GM23338 (cell line): ENCODE measurements at regions not wholly inside any gene's neighbourhood (a gene's known extent, or its start where the extent isn't known, plus 50 kb on each side); places are given as distances from the start of the nearest gene placed in this dataset.

Experiments
- ATAC-seq: fragments of 200-7000 bp; cut with Tn5 transposase; 3 replicates; pipeline ENCODE4 v1.9.1; 2020
- DNase-seq: peaks from one replicate; pipeline ENCODE4 v3.0.0-alpha.2; 2015; ENCODE audit warnings: low spot score
- H2AFZ ChIP-seq: fragments of 200-600 bp; sonication (generic); 2 replicates; pipeline ENCODE4 v1.8.0; 2016; ENCODE audit warnings: antibody characterized with exemption, mild to moderate bottlenecking, moderate library complexity
- H3F3A ChIP-seq: fragments of 200-600 bp; sonication (generic); replicated peaks from 2 replicates; pipeline ENCODE4 v1.8.0; 2017; ENCODE audit warnings: antibody characterized with exemption, mixed run types, low read depth
- H3K27ac ChIP-seq: fragments of 200-600 bp; sonication (generic); 2 replicates; pipeline ENCODE4 v1.6.1; 2016; ENCODE audit warnings: low read depth
- H3K27me3 ChIP-seq: fragments of 200-600 bp; sonication (generic); 2 replicates; pipeline ENCODE4 v1.8.0; 2016; ENCODE audit warnings: mild to moderate bottlenecking, mixed run types, moderate library complexity; ENCODE audit not compliant: insufficient read depth
- H3K36me3 ChIP-seq: fragments of 200-600 bp; sonication (generic); 2 replicates; pipeline ENCODE4 v1.8.0; 2016; ENCODE audit warnings: mild to moderate bottlenecking; ENCODE audit not compliant: insufficient read depth
- H3K4me1 ChIP-seq: fragments of 200-600 bp; sonication (generic); 2 replicates; pipeline ENCODE4 v1.8.0; 2016; ENCODE audit warnings: mild to moderate bottlenecking, moderate library complexity; ENCODE audit not compliant: insufficient read depth
- H3K4me2 ChIP-seq: fragments of 200-600 bp; sonication (generic); 2 replicates; pipeline ENCODE4 v1.7.1; 2017; ENCODE audit warnings: mixed run types
- H3K4me3 ChIP-seq: fragments of 200-600 bp; sonication (generic); 2 replicates; pipeline ENCODE4 v1.6.1; 2016; ENCODE audit warnings: mixed run types
- H3K79me2 ChIP-seq: fragments of 200-600 bp; sonication (generic); replicated peaks from 2 replicates; pipeline ENCODE4 v1.8.0; 2017; ENCODE audit warnings: mild to moderate bottlenecking; ENCODE audit not compliant: insufficient read depth
- H3K9me2 ChIP-seq: fragments of 200-600 bp; sonication (generic); 2 replicates; pipeline ENCODE4 v1.8.0; 2017; ENCODE audit not compliant: insufficient read depth
- H4K20me1 ChIP-seq: fragments of 200-600 bp; sonication (generic); replicated peaks from 2 replicates; pipeline ENCODE4 v1.8.0; 2017; ENCODE audit warnings: mild to moderate bottlenecking; ENCODE audit not compliant: insufficient read depth
- H3K27ac Mint-ChIP-seq: 2 replicates; pipeline ENCODE4 v1.8.0; 2020; ENCODE audit warnings: inconsistent platforms, mild to moderate bottlenecking, moderate library complexity, mixed read lengths
- H3K27me3 Mint-ChIP-seq: 3 replicates; pipeline ENCODE4 v1.8.0; 2022; ENCODE audit warnings: low read depth, mild to moderate bottlenecking, moderate library complexity, mixed read lengths, inconsistent platforms; ENCODE audit not compliant: insufficient read depth, poor library complexity
- H3K36me3 Mint-ChIP-seq: 3 replicates; pipeline ENCODE4 v1.8.0; 2021; ENCODE audit warnings: low read depth, mild to moderate bottlenecking, inconsistent platforms, moderate library complexity, mixed read lengths
- H3K4me1 Mint-ChIP-seq: 3 replicates; pipeline ENCODE4 v1.8.0; 2020; ENCODE audit warnings: mild to moderate bottlenecking, inconsistent platforms, mixed read lengths
- H3K4me3 Mint-ChIP-seq: 3 replicates; pipeline ENCODE4 v1.8.0; 2021; ENCODE audit warnings: moderate library complexity, mild to moderate bottlenecking, inconsistent platforms, mixed read lengths
- H3K9me3 Mint-ChIP-seq: 3 replicates; pipeline ENCODE4 v1.8.0; 2020; ENCODE audit warnings: moderate library complexity, mild to moderate bottlenecking, inconsistent platforms, mixed read lengths
- CREB1 ChIP-seq: fragments of 250-450 bp; sonication (Bioruptor Pico); IDR thresholded peaks from 2 replicates; pipeline ENCODE4 v1.5.0; 2020; ENCODE audit warnings: low read depth, mild to moderate bottlenecking, moderate library complexity
- CTCF ChIP-seq, 2 experiments: fragments of 200-600 bp in 1 of 2; sonication (generic) in 1 of 2; conservative IDR thresholded peaks; 2 replicates each; pipeline versions ENCODE4 v1.5.1 to v1.6.1; 2016 to 2017; ENCODE audit warnings: antibody characterized with exemption in 2 of 2, low read depth in 2 of 2, mild to moderate bottlenecking in 2 of 2, moderate library complexity in 1 of 2
- EZH2 ChIP-seq: fragments of 200-600 bp; sonication (generic); IDR thresholded peaks from one replicate; pipeline ENCODE4 v1.8.0; 2017; ENCODE audit warnings: antibody characterized with exemption, mild to moderate bottlenecking, low read depth; ENCODE audit not compliant: unreplicated experiment
- NANOG ChIP-seq: IDR thresholded peaks from 2 replicates; pipeline ENCODE4 v1.6.1; 2016; ENCODE audit warnings: antibody characterized with exemption, borderline replicate concordance
- REST ChIP-seq: IDR thresholded peaks from one replicate; pipeline ENCODE4 v1.6.1; 2018; ENCODE audit warnings: antibody characterized with exemption; ENCODE audit not compliant: unreplicated experiment
- STAT1 ChIP-seq: IDR thresholded peaks from one replicate; pipeline ENCODE4 v1.6.1; 2016; ENCODE audit warnings: antibody characterized with exemption; ENCODE audit not compliant: unreplicated experiment
- ZNF114 ChIP-seq: fragments of 250-450 bp; sonication (Bioruptor Pico); IDR thresholded peaks from 2 replicates; pipeline ENCODE4 v1.5.0; 2020; ENCODE audit warnings: mild to moderate bottlenecking, moderate library complexity
- ZNF331 ChIP-seq: fragments of 250-450 bp; sonication (Bioruptor Pico); IDR thresholded peaks from 2 replicates; pipeline ENCODE4 v1.5.0; 2020; ENCODE audit warnings: low read depth, mild to moderate bottlenecking, moderate library complexity
- TF ChIP-seq, protein P1 (sequence below): IDR thresholded peaks from 2 replicates; pipeline ENCODE4 v1.6.1; 2016; ENCODE audit warnings: antibody characterized with exemption

GRCh38 chr9:130780415-130780814, 54.6 kb upstream of the ABL1 start:
- H3K36me3 Mint-ChIP-seq = peaks cover 10% of the 10 kb centered on the region
- H2AFZ ChIP-seq = no peak overlapping the region

DNA sequence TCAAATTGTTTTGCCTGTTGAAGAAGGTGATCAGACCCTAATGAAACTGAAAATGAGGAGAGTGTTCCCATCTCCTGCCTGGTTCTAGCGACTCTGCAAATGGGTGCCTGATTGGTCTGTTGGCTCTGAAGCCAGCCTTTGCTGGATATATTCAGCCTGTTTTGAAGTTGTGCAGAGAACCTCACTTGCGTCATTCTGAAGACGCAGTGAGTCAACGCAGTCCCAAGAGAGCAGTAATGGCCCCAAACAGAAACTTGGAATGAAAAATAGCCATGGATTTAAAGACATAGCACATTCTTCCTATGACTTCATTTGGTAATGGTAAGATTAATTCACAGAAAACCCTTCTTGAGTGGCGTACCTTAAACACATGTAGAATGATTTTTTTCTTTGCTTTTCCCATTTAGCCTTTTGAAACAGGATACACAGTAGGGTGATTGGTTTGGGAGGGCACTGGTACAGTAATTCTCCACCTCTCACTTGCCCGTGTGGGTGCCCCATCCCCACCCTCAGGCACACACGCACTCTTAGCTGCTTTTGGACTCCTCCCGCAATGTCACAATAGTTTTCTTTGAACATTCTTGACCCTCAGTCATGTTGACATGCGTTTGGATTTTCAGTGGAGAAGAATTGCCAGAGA, 54.1 kb upstream of the ABL1 start:
- Mint-ChIP-seq H3K9me3 (peaks cover 8% of the 10 kb centered on the region), H3K4me3 (no peak overlapping the region), H3K27ac (0 out of 2 replicates have a peak overlapping the region, but pooled peaks have one; percentile 15), H3K4me1 (peaks cover 10% of the 10 kb centered on the region), H3K36me3 (peaks cover 4% of the 10 kb centered on the region), H3K27me3 (peaks cover 9% of the 10 kb centered on the region)
- Histone ChIP-seq H3K4me3 (no peak overlapping the region), H4K20me1 (no peaks in the 10 kb centered on the region), H3K4me2 (no peak overlapping the region), H3K27me3 (no peaks in the 10 kb centered on the region), H2AFZ (no peak overlapping the region), H3K36me3 (no peaks in the 10 kb centered on the region), H3F3A (no peaks in the 10 kb centered on the region), H3K27ac (no peak overlapping the region), H3K4me1 (no peaks in the 10 kb centered on the region), H3K79me2 (peaks cover 45% of the 10 kb centered on the region), H3K9me2 (no peaks in the 10 kb centered on the region)
- ATAC-seq (no peak), DNase-seq (no peak)
- TF ChIP-seq STAT1 = no peak
- TF ChIP-seq ZNF114 (CRISPR knock-in tag) = no peak
- no peak for TF ChIP-seq CTCF (conservative IDR thresholded peaks at IDR 0.05; ENCODE audit: low read depth in 2 of 2)
- TF ChIP-seq CREB1 (CRISPR knock-in tag) = no peak
- TF ChIP-seq NANOG = no peak
- TF ChIP-seq, protein P1, sequence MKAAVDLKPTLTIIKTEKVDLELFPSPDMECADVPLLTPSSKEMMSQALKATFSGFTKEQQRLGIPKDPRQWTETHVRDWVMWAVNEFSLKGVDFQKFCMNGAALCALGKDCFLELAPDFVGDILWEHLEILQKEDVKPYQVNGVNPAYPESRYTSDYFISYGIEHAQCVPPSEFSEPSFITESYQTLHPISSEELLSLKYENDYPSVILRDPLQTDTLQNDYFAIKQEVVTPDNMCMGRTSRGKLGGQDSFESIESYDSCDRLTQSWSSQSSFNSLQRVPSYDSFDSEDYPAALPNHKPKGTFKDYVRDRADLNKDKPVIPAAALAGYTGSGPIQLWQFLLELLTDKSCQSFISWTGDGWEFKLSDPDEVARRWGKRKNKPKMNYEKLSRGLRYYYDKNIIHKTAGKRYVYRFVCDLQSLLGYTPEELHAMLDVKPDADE = no peak
- no peak for TF ChIP-seq ZNF331 (CRISPR knock-in tag)
- no peak for TF ChIP-seq REST
- TF ChIP-seq EZH2 = no peak

More at GRCh38 chr9:130780415-130780814, 54.6 kb upstream of the ABL1 start:
- Mint-ChIP-seq H3K27ac (no peak overlapping the region), H3K27me3 (peaks cover 9% of the 10 kb centered on the region), H3K9me3 (peaks cover 13% of the 10 kb centered on the region), H3K4me3 (no peak overlapping the region), H3K4me1 (peaks cover 9% of the 10 kb centered on the region)
- H3K4me3 ChIP-seq = no peak overlapping the region
- no peaks in the 10 kb centered on the region for H3K4me1 ChIP-seq
- H3K27me3 ChIP-seq = no peaks in the 10 kb centered on the region
- TF ChIP-seq REST = no peak
- H4K20me1 ChIP-seq = no peaks in the 10 kb centered on the region
- no peaks in the 10 kb centered on the region for H3K9me2 ChIP-seq
- ATAC-seq (no peak), DNase-seq (no peak)
- H3F3A ChIP-seq = no peaks in the 10 kb centered on the region
- no peak overlapping the region for H3K27ac ChIP-seq
- H3K79me2 ChIP-seq = peaks cover 45% of the 10 kb centered on the region
- H3K4me2 ChIP-seq = no peak overlapping the region
- H3K36me3 ChIP-seq = no peaks in the 10 kb centered on the region
